ENCODE measurements at regions not wholly inside any gene's neighbourhood (a gene's known extent, or its start where the extent isn't known, plus 50 kb on each side); places are given as distances from the start of the nearest gene placed in this dataset.

DNA sequence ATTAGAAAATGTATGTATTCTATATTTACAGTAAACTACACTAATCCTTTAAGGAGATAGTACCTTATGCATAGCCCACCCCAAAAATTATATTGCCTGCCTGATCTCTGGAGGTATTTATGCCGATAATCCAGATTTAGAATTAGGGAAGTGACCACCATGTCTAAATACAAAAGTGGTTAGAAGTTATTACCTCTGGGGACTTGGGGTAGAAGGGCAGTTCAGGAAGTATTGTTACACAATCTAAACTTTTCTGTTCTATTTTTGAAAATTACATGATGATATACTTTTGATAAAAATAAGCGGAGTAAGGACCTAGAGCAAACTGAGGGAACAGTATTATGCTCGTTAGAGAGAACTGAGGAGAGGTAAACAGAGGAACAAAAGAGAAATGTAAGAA is 90.5 kb upstream of the ZP4 start:
- Histone ChIP-seq H3K9ac (ENCODE audit: insufficient read depth in 1 of 2, low read depth in 2 of 2, low read length in 2 of 2) (no peak overlapping the region), H3K4me2 (ENCODE audit: insufficient read depth, low read length) (no peak overlapping the region), H2AFZ (ENCODE audit: low read depth, low read length) (no peak overlapping the region), H3K27me3 (ENCODE audit: control insufficient read depth in 2 of 2, insufficient read depth in 2 of 2, low read length in 2 of 2) (no peaks in the 10 kb centered on the region), H3K9me1 (ENCODE audit: control insufficient read depth, insufficient read depth, low read length) (no peaks in the 10 kb centered on the region), H3K27ac (ENCODE audit: extremely low read depth, low read depth, low read length) (no peak overlapping the region), H3K79me2 (ENCODE audit: control insufficient read depth, insufficient read depth, low read length) (no peaks in the 10 kb centered on the region), H3K4me1 (replicated peaks in 1 of 2; ENCODE audit: control insufficient read depth in 2 of 2, insufficient read depth in 2 of 2, low read length in 2 of 2) (no peaks in the 10 kb centered on the region), H4K20me1 (replicated peaks; ENCODE audit: control insufficient read depth, insufficient read depth, low read length) (no peaks in the 10 kb centered on the region), H3K36me3 (ENCODE audit: control insufficient read depth, insufficient read depth, low read length) (no peaks in the 10 kb centered on the region), H3K9me3 (replicated peaks; ENCODE audit: control insufficient read depth, insufficient read depth, low read depth, low read length) (no peaks in the 10 kb centered on the region), H3K4me3 (no peak overlapping the region)
- DNase-seq (ENCODE audit: extremely low read depth in 1 of 4, low spot score in 3 of 4) (no peak), ATAC-seq (no peak), FAIRE-seq (no peak)
- no TSS peak for BruUV-seq (replicated peaks)
- in situ Hi-C loops (cut with MboI) (no loop called here), intact Hi-C loops (cut with micrococcal nuclease) (no loop called here)
- no peak for TF ChIP-seq BCL6 (CRISPR knock-in tag; IDR thresholded peaks at IDR 0.05)
- no peak for TF ChIP-seq SPI1 (IDR thresholded peaks at IDR 0.05; ENCODE audit: borderline replicate concordance, low read depth, low read length)
- TF ChIP-seq, protein P1, sequence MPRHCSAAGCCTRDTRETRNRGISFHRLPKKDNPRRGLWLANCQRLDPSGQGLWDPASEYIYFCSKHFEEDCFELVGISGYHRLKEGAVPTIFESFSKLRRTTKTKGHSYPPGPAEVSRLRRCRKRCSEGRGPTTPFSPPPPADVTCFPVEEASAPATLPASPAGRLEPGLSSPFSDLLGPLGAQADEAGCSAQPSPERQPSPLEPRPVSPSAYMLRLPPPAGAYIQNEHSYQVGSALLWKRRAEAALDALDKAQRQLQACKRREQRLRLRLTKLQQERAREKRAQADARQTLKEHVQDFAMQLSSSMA (CRISPR knock-in tag; IDR thresholded peaks at IDR 0.05) = no peak
- TF ChIP-seq GABPA (tag; conservative IDR thresholded peaks at IDR 0.05; ENCODE audit: low read depth) = no peak
- TF ChIP-seq, protein P2, sequence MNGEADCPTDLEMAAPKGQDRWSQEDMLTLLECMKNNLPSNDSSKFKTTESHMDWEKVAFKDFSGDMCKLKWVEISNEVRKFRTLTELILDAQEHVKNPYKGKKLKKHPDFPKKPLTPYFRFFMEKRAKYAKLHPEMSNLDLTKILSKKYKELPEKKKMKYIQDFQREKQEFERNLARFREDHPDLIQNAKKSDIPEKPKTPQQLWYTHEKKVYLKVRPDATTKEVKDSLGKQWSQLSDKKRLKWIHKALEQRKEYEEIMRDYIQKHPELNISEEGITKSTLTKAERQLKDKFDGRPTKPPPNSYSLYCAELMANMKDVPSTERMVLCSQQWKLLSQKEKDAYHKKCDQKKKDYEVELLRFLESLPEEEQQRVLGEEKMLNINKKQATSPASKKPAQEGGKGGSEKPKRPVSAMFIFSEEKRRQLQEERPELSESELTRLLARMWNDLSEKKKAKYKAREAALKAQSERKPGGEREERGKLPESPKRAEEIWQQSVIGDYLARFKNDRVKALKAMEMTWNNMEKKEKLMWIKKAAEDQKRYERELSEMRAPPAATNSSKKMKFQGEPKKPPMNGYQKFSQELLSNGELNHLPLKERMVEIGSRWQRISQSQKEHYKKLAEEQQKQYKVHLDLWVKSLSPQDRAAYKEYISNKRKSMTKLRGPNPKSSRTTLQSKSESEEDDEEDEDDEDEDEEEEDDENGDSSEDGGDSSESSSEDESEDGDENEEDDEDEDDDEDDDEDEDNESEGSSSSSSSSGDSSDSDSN (IDR thresholded peaks at IDR 0.05; ENCODE audit: borderline replicate concordance in 1 of 2, low read depth in 2 of 2, low read length in 2 of 2) = no peak
- no peak for TF ChIP-seq ETV5 (CRISPR knock-in tag; IDR thresholded peaks at IDR 0.05; ENCODE audit: low read depth)
- TF ChIP-seq SMAD2 (IDR thresholded peaks at IDR 0.05; ENCODE audit: low read depth, low read length) = no peak
- TF ChIP-seq, protein P3, sequence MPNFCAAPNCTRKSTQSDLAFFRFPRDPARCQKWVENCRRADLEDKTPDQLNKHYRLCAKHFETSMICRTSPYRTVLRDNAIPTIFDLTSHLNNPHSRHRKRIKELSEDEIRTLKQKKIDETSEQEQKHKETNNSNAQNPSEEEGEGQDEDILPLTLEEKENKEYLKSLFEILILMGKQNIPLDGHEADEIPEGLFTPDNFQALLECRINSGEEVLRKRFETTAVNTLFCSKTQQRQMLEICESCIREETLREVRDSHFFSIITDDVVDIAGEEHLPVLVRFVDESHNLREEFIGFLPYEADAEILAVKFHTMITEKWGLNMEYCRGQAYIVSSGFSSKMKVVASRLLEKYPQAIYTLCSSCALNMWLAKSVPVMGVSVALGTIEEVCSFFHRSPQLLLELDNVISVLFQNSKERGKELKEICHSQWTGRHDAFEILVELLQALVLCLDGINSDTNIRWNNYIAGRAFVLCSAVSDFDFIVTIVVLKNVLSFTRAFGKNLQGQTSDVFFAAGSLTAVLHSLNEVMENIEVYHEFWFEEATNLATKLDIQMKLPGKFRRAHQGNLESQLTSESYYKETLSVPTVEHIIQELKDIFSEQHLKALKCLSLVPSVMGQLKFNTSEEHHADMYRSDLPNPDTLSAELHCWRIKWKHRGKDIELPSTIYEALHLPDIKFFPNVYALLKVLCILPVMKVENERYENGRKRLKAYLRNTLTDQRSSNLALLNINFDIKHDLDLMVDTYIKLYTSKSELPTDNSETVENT (CRISPR knock-in tag; IDR thresholded peaks at IDR 0.05) = no peak
- TF ChIP-seq PTTG1 (tag; IDR thresholded peaks at IDR 0.05; ENCODE audit: low read depth) = no peak
- TF ChIP-seq, protein P4, sequence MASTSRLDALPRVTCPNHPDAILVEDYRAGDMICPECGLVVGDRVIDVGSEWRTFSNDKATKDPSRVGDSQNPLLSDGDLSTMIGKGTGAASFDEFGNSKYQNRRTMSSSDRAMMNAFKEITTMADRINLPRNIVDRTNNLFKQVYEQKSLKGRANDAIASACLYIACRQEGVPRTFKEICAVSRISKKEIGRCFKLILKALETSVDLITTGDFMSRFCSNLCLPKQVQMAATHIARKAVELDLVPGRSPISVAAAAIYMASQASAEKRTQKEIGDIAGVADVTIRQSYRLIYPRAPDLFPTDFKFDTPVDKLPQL (IDR thresholded peaks at IDR 0.05; ENCODE audit: extremely low read depth, insufficient read length) = no peak
- TF ChIP-seq ZNF764 (CRISPR knock-in tag; IDR thresholded peaks at IDR 0.05; ENCODE audit: low read depth) = no peak
- TF ChIP-seq POLR2B (IDR thresholded peaks at IDR 0.05; ENCODE audit: low read depth, partially characterized antibody) = no peak
- no peak for TF ChIP-seq ZKSCAN3 (CRISPR knock-in tag; IDR thresholded peaks at IDR 0.05)
- TF ChIP-seq HOXB6 (CRISPR knock-in tag; IDR thresholded peaks at IDR 0.05; ENCODE audit: borderline replicate concordance) = no peak
- ChIA-PET CTCF (ENCODE audit: low intra/inter-chr PET ratio) (no interaction called here), POLR2A (no interaction called here)
- 0% methylated on average over 3 of the region's 3 CpGs for WGBS (ENCODE audit: insufficient coverage, low coverage, missing lambda C conversion rate)

All from K562 (cell line).